Panc1 (cell line): ENCODE measurements at regions not wholly inside any gene's neighbourhood (a gene's known extent, or its start where the extent isn't known, plus 50 kb on each side); places are given as distances from the start of the nearest gene placed in this dataset.

Experiments
- ATAC-seq: fragments of 200-7000 bp; cut with Tn5 transposase; 2 replicates; pipeline ENCODE4 v1.9.1; 2020; ENCODE audit warnings: mild to moderate bottlenecking, moderate library complexity
- BruUV-seq: library from RNA; stranded (reverse); fragments of 400-500 nt; replicated peaks from 2 replicates; lab custom pipeline; 2021; lab: Mats Ljungman, UMichigan
- CTCF ChIA-PET: fragments of 300-600 bp; sonication (Branson Sonifier 250); formaldehyde crosslinking; loops from one replicate; lab custom pipeline; 2022; ENCODE audit warnings: antibody characterized with exemption; lab: Charles Lee
- POLR2A ChIA-PET: fragments of 300-600 bp; sonication (Branson Sonifier 250); formaldehyde crosslinking; loops from one replicate; lab custom pipeline; 2022; ENCODE audit warnings: antibody characterized with exemption; lab: Charles Lee
- DNase-seq: peaks from one replicate; pipeline ENCODE4 v3.0.0-alpha.2; 2010; ENCODE audit warnings: low read depth, low spot score
- H3K27ac ChIP-seq: 2 replicates; pipeline ENCODE4 v1.5.1; 2011; ENCODE audit warnings: mild to moderate bottlenecking, low read length, inconsistent platforms
- H3K27me3 ChIP-seq: fragments of 200-500 bp; sonication (Bioruptor generic); 2 replicates; pipeline ENCODE4 v1.6.0; 2014; ENCODE audit warnings: low read length, inconsistent platforms; ENCODE audit not compliant: control insufficient read depth, insufficient read depth
- H3K36me3 ChIP-seq: fragments of 200-500 bp; sonication (Bioruptor generic); 2 replicates; pipeline ENCODE4 v1.5.1; 2014; ENCODE audit warnings: inconsistent platforms, mild to moderate bottlenecking, low read length, moderate library complexity; ENCODE audit not compliant: control insufficient read depth, insufficient read depth
- H3K4me1 ChIP-seq: 2 replicates; pipeline ENCODE4 v1.5.1; 2011; ENCODE audit warnings: inconsistent platforms, mild to moderate bottlenecking, low read length, moderate library complexity; ENCODE audit not compliant: control insufficient read depth, insufficient read depth
- H3K4me3 ChIP-seq, 2 experiments: 2 replicates each; pipeline ENCODE4 v1.5.1; 2011 to 2012; ENCODE audit warnings: low read depth in 2 of 2, low read length in 2 of 2, mild to moderate bottlenecking in 2 of 2, inconsistent platforms in 1 of 2, moderate library complexity in 1 of 2
- H3K9me3 ChIP-seq: fragments of 200-500 bp; sonication (Bioruptor generic); 2 replicates; pipeline ENCODE4 v1.5.1; 2014; ENCODE audit warnings: low read depth, mild to moderate bottlenecking, inconsistent platforms, low read length, moderate library complexity; ENCODE audit not compliant: control insufficient read depth, insufficient read depth
- CTCF ChIP-seq: fragments of 450-650 bp; IDR thresholded peaks from 2 replicates; pipeline ENCODE4 v1.5.1; 2017; ENCODE audit warnings: mild to moderate bottlenecking
- POLR2AphosphoS5 ChIP-seq: IDR thresholded peaks from 2 replicates; pipeline ENCODE4 v1.6.1; 2012; ENCODE audit warnings: mild to moderate bottlenecking, low read depth, low read length, moderate library complexity
- REST ChIP-seq, 2 experiments: IDR thresholded peaks; 2 replicates each; pipeline ENCODE4 v1.6.1; 2011 to 2012; ENCODE audit warnings: low read depth in 2 of 2, control low read depth in 1 of 2, low read length in 1 of 2, mild to moderate bottlenecking in 1 of 2, moderate library complexity in 1 of 2; ENCODE audit not compliant: insufficient read depth in 1 of 2
- SIN3A ChIP-seq: IDR thresholded peaks from 2 replicates; pipeline ENCODE4 v1.6.1; 2012; ENCODE audit warnings: low read depth, mild to moderate bottlenecking, low read length, moderate library complexity, borderline replicate concordance; ENCODE audit not compliant: insufficient read depth
- TCF7L2 ChIP-seq: IDR thresholded peaks from 2 replicates; pipeline ENCODE4 v1.6.1; 2011; ENCODE audit warnings: mild to moderate bottlenecking, low read depth, low read length, inconsistent platforms
- in situ Hi-C: cut with HindIII; loops from 2 replicates; pipeline ENCODE4 v1.10.0; 2016; ENCODE audit warnings: low sequenced_read_pairs, low pct_unique_long_range_greater_than_20kb
- intact Hi-C: fragments of 100-400 bp; cut with micrococcal nuclease; formaldehyde crosslinking; loops from one replicate; pipeline ENCODE4 v1.10.0; 2022; ENCODE audit not compliant: unreplicated experiment

GRCh38 chr10:60595852-60596251 lies 182.4 kb upstream of the CDK1 start:
- no peaks in the 10 kb centered on the region for H3K27me3 ChIP-seq
- no peaks in the 10 kb centered on the region for H3K4me1 ChIP-seq
- DNase-seq: no peak
- in situ Hi-C loops (no loop called here), intact Hi-C loops (no loop called here)
- H3K9me3 ChIP-seq: no peaks in the 10 kb centered on the region
- H3K4me3 ChIP-seq: no peak overlapping the region
- TF ChIP-seq SIN3A (no peak), TCF7L2 (no peak), POLR2AphosphoS5 (no peak), CTCF (no peak), REST (IDR thresholded peaks at IDR 0.05; ENCODE audit: insufficient read depth in 1 of 2, low read depth in 2 of 2, low read length in 1 of 2) (no peak)
- no TSS peak for BruUV-seq
- POLR2A ChIA-PET: no interaction called here
- H3K36me3 ChIP-seq: no peaks in the 10 kb centered on the region
- H3K27ac ChIP-seq: no peak overlapping the region
- CTCF ChIA-PET: no interaction called here
- no peak for ATAC-seq

- in situ Hi-C loops (no loop called here), intact Hi-C loops (no loop called here)
- H3K27me3 ChIP-seq: no peaks in the 10 kb centered on the region
- H3K36me3 ChIP-seq: no peaks in the 10 kb centered on the region
- ATAC-seq: no peak
- POLR2A ChIA-PET: no interaction called here
- BruUV-seq: no TSS peak
- CTCF ChIA-PET: no interaction called here
- no peak overlapping the region for H3K4me3 ChIP-seq
- H3K27ac ChIP-seq: no peak overlapping the region
- DNase-seq: no peak
- TF ChIP-seq CTCF (no peak; the same call in 1 of the 2 replicates), SIN3A (no peak), TCF7L2 (no peak), POLR2AphosphoS5 (no peak), REST (IDR thresholded peaks at IDR 0.05; ENCODE audit: insufficient read depth in 1 of 2, low read depth in 2 of 2, low read length in 1 of 2) (no peak)
- H3K9me3 ChIP-seq: no peaks in the 10 kb centered on the region
- H3K4me1 ChIP-seq: no peaks in the 10 kb centered on the region
Measured at GRCh38 chr10:60594476-60595051, 183.7 kb upstream of the CDK1 start.
